Psoas muscle (tissue), 7 donors: ENCODE measurements at regions not wholly inside any gene's neighbourhood (a gene's known extent, or its start where the extent isn't known, plus 50 kb on each side); places are given as distances from the start of the nearest gene placed in this dataset.

ENCODE experiments used
- ATAC-seq, 4 donors: fragments of 200-7000 bp; cut with Tn5 transposase; one replicate each; pipeline ENCODE4 v1.9.1; 2020; ENCODE audit warnings: moderate library complexity in 3 of 4, mild to moderate bottlenecking in 2 of 4
- DNase-seq, 2 donors: peaks; one replicate each; pipeline ENCODE4 v3.0.0-alpha.2; 2020
- H3K27ac ChIP-seq: fragments of 200-600 bp; one replicate; pipeline ENCODE4 v1.8.0; 2022
- H3K27me3 ChIP-seq, 3 donors: fragments of 200-600 bp in 1 of 3; one replicate each; pipeline versions ENCODE4 v1.6.1 to v1.8.0; 2013 to 2022; ENCODE audit warnings: low read length in 2 of 3, mild to moderate bottlenecking in 2 of 3, moderate library complexity in 1 of 3; ENCODE audit not compliant: insufficient read depth in 3 of 3
- H3K36me3 ChIP-seq, 2 donors: fragments of 200-600 bp in 1 of 2; one replicate each; pipeline versions ENCODE4 v1.6.1 to v1.8.0; 2013 to 2022; ENCODE audit warnings: low read depth in 1 of 2, mild to moderate bottlenecking in 1 of 2, moderate library complexity in 1 of 2; ENCODE audit not compliant: insufficient read depth in 1 of 2
- H3K4me1 ChIP-seq: fragments of 200-600 bp; one replicate; pipeline ENCODE4 v1.8.0; 2022
- H3K4me3 ChIP-seq: fragments of 200-600 bp; one replicate; pipeline ENCODE4 v1.8.0; 2022; ENCODE audit warnings: mild to moderate bottlenecking
- H3K9me3 ChIP-seq: fragments of 200-600 bp; one replicate; pipeline ENCODE4 v1.8.0; 2022
- CTCF ChIP-seq: fragments of 200-600 bp; IDR thresholded peaks from one replicate; pipeline ENCODE4 v1.8.0; 2022; ENCODE audit warnings: antibody characterized with exemption
- WGBS, 3 donors: extraction: QIAGEN DNeasy Blood & Tissue Kit; methylation state at CpG; one replicate each; pipeline versions ENCODE4 v1.1.6 to v1.1.7; 2013; 5-methylcytosine and 5-hydroxymethylcytosine counted together
- intact Hi-C, 2 donors: fragments of 100-400 bp; cut with DNase I; formaldehyde crosslinking; loops; one replicate each; pipeline versions ENCODE4 v1.11.0 to v1.14.2; 2022
- donor health status: healthy with polysubstance abuse.
- donor health status: DM: no; HTN: no; CAD: no; lungs with moderate emphysema.
- donor health status: Bipolar disorder and iron deficiency.
- donor health status: healthy.
- donor health status: DM: yes; HTN: yes; CAD: no.
- donor health status: DM: no; HTN: no; CAD: no.
- donor health status: DM: yes; HTN: yes; CAD: no.

- intact Hi-C loops: no loop called here
- no peaks in the 10 kb centered on the region for H3K4me1 ChIP-seq
These were observed 146.2 kb upstream of the MBL2 start for GRCh38 chr10:52918714-52919305.

GRCh38 chr10:52915391-52915790 is 142.8 kb upstream of the MBL2 start:
- no peaks in the 10 kb centered on the region for H3K36me3 ChIP-seq
- TF ChIP-seq CTCF: no peak
- H3K27ac ChIP-seq: no peak overlapping the region
- WGBS, 3 donors: 87 to 88% (median 87%) methylated on average over 1 of the region's 1 CpG
- no peaks in the 10 kb centered on the region for H3K4me1 ChIP-seq
- H3K27me3 ChIP-seq: no peaks in the 10 kb centered on the region
- ATAC-seq (no peak), DNase-seq (no peak)
- H3K4me3 ChIP-seq: no peak overlapping the region
- intact Hi-C loops: no loop called here
- no peaks in the 10 kb centered on the region for H3K9me3 ChIP-seq

More at GRCh38 chr10:52918714-52919305, 146.2 kb upstream of the MBL2 start:
- Histone ChIP-seq H3K4me3 (no peak overlapping the region), H3K27ac (no peak overlapping the region), H3K9me3 (no peaks in the 10 kb centered on the region), H3K36me3 (no peaks in the 10 kb centered on the region), H3K27me3 (no peaks in the 10 kb centered on the region)
- no peak for TF ChIP-seq CTCF
- DNase-seq (no peak), ATAC-seq (no peak)

- H3K4me3 ChIP-seq: no peak overlapping the region
- 93 to 96% (median 96%) methylated on average over 1 of the region's 1 CpG for WGBS, 3 donors
These were observed 138.6 kb upstream of the MBL2 start for GRCh38 chr10:52911163-52911562.

GRCh38 chr10:52908478-52908877 is 135.9 kb upstream of the MBL2 start:
- ATAC-seq (no peak), DNase-seq (no peak)
- no peaks in the 10 kb centered on the region for H3K4me1 ChIP-seq
- no peaks in the 10 kb centered on the region for H3K36me3 ChIP-seq
- no peaks in the 10 kb centered on the region for H3K27me3 ChIP-seq
- no peak for TF ChIP-seq CTCF
- intact Hi-C loops: no loop called here
- H3K27ac ChIP-seq: no peak overlapping the region
- H3K4me3 ChIP-seq: no peak overlapping the region
- H3K9me3 ChIP-seq: no peaks in the 10 kb centered on the region
- 41 to 47% (median 42%) methylated on average over 5 of the region's 5 CpGs for WGBS, 3 donors

More at GRCh38 chr10:52911163-52911562, 138.6 kb upstream of the MBL2 start:
- Histone ChIP-seq H3K36me3 (no peaks in the 10 kb centered on the region), H3K4me1 (no peaks in the 10 kb centered on the region), H3K9me3 (no peaks in the 10 kb centered on the region), H3K27ac (no peak overlapping the region), H3K27me3 (no peaks in the 10 kb centered on the region)
- no peak for TF ChIP-seq CTCF
- ATAC-seq: no peak
- DNase-seq: no peak
- intact Hi-C loops: no loop called here

GRCh38 chr10:52906046-52906445 is 133.5 kb upstream of the MBL2 start:
- H3K4me3 ChIP-seq: no peak overlapping the region
- 61 to 74% (median 70%) methylated on average over 1 of the region's 1 CpG for WGBS, 3 donors
- intact Hi-C loops: no loop called here

More at GRCh38 chr10:52906046-52906445, 133.5 kb upstream of the MBL2 start:
- Histone ChIP-seq H3K27me3 (no peaks in the 10 kb centered on the region), H3K9me3 (no peaks in the 10 kb centered on the region), H3K4me1 (no peaks in the 10 kb centered on the region), H3K27ac (no peak overlapping the region), H3K36me3 (no peaks in the 10 kb centered on the region)
- no peak for TF ChIP-seq CTCF
- DNase-seq (no peak), ATAC-seq (no peak)
